PC-3 (cell line): ENCODE measurements at regions not wholly inside any gene's neighbourhood (a gene's known extent, or its start where the extent isn't known, plus 50 kb on each side); places are given as distances from the start of the nearest gene placed in this dataset.

ENCODE experiments used
- ATAC-seq: fragments of 200-7000 bp; cut with Tn5 transposase; 2 replicates; pipeline ENCODE4 v1.9.1; 2020; ENCODE audit warnings: mild to moderate bottlenecking, moderate library complexity
- BruUV-seq: library from RNA; stranded (reverse); fragments of 400-500 nt; replicated peaks from 2 replicates; lab custom pipeline; 2021; lab: Mats Ljungman, UMichigan
- CTCF ChIA-PET: fragments of 300-600 bp; sonication (Branson Sonifier 250); formaldehyde crosslinking; loops from one replicate; lab custom pipeline; 2022; ENCODE audit warnings: antibody characterized with exemption; lab: Charles Lee
- POLR2A ChIA-PET: fragments of 300-600 bp; sonication (Branson Sonifier 250); formaldehyde crosslinking; loops from one replicate; lab custom pipeline; 2022; ENCODE audit warnings: antibody characterized with exemption; ENCODE audit not compliant: unreplicated experiment; lab: Charles Lee
- DNase-seq: peaks from one replicate; pipeline ENCODE4 v3.0.0-alpha.2; 2015
- H2AFZ ChIP-seq: fragments of 300-600 bp; sonication (generic); 2 replicates; pipeline ENCODE4 v1.6.0; 2016; ENCODE audit warnings: antibody characterized with exemption, low read length
- H3F3A ChIP-seq: fragments of 300-600 bp; sonication (generic); one replicate; pipeline ENCODE4 v1.6.0; 2017; ENCODE audit warnings: antibody characterized with exemption, low read length, control low read depth, mild to moderate bottlenecking; ENCODE audit not compliant: unreplicated experiment
- H3K27ac ChIP-seq: fragments of 300-600 bp; sonication (generic); 2 replicates; pipeline ENCODE4 v1.5.1; 2016; ENCODE audit warnings: mild to moderate bottlenecking, low read length
- H3K27me3 ChIP-seq: fragments of 300-600 bp; sonication (generic); 2 replicates; pipeline ENCODE4 v1.6.1; 2016; ENCODE audit warnings: low read length, mixed read lengths
- H3K36me3 ChIP-seq: fragments of 300-600 bp; sonication (generic); 2 replicates; pipeline ENCODE4 v1.6.1; 2016; ENCODE audit warnings: low read depth, mixed run types, low read length, mixed read lengths
- H3K4me1 ChIP-seq: fragments of 300-600 bp; sonication (generic); 2 replicates; pipeline ENCODE4 v1.5.1; 2016; ENCODE audit warnings: low read length; ENCODE audit not compliant: insufficient read depth
- H3K4me2 ChIP-seq: fragments of 300-600 bp; sonication (generic); 2 replicates; pipeline ENCODE4 v1.6.0; 2016; ENCODE audit warnings: low read length
- H3K4me3 ChIP-seq: fragments of 300-600 bp; sonication (generic); 2 replicates; pipeline ENCODE4 v1.5.1; 2016; ENCODE audit warnings: mild to moderate bottlenecking, low read length, mixed read lengths
- H3K79me2 ChIP-seq: fragments of 300-600 bp; sonication (generic); 2 replicates; pipeline ENCODE4 v1.6.1; 2017; ENCODE audit warnings: low read length, mixed read lengths
- H3K9ac ChIP-seq: fragments of 300-600 bp; sonication (generic); 2 replicates; pipeline ENCODE4 v1.6.0; 2016; ENCODE audit warnings: mild to moderate bottlenecking, low read length
- H3K9me2 ChIP-seq: fragments of 300-600 bp; sonication (generic); replicated peaks from 2 replicates; pipeline ENCODE4 v1.6.1; 2016; ENCODE audit warnings: mixed run types, low read length, mixed read lengths
- H3K9me3 ChIP-seq: fragments of 300-600 bp; sonication (generic); 2 replicates; pipeline ENCODE4 v1.6.1; 2016; ENCODE audit warnings: low read length, mixed read lengths
- H4K20me1 ChIP-seq: fragments of 300-600 bp; sonication (generic); 2 replicates; pipeline ENCODE4 v1.6.1; 2016; ENCODE audit warnings: low read length, mixed read lengths
- EZH2 ChIP-seq: fragments of 300-600 bp; sonication (generic); IDR thresholded peaks from one replicate; pipeline ENCODE4 v1.6.1; 2017; ENCODE audit warnings: antibody characterized with exemption, mild to moderate bottlenecking, low read length; ENCODE audit not compliant: unreplicated experiment
- EZH2phosphoT487 ChIP-seq: fragments of 300-600 bp; sonication (generic); IDR thresholded peaks from 2 replicates; pipeline ENCODE4 v1.6.1; 2018; ENCODE audit warnings: mild to moderate bottlenecking, antibody characterized with exemption, low read length, borderline replicate concordance
- intact Hi-C: fragments of 100-400 bp; cut with micrococcal nuclease; formaldehyde crosslinking; loops from 2 replicates; pipeline ENCODE4 v1.9.0; 2023
- TF ChIP-seq, protein P1 (sequence below): fragments of 300-600 bp; sonication (generic); conservative IDR thresholded peaks from 2 replicates; pipeline ENCODE4 v1.5.1; 2017; ENCODE audit warnings: antibody characterized with exemption, low read depth, mild to moderate bottlenecking, low read length

DNA sequence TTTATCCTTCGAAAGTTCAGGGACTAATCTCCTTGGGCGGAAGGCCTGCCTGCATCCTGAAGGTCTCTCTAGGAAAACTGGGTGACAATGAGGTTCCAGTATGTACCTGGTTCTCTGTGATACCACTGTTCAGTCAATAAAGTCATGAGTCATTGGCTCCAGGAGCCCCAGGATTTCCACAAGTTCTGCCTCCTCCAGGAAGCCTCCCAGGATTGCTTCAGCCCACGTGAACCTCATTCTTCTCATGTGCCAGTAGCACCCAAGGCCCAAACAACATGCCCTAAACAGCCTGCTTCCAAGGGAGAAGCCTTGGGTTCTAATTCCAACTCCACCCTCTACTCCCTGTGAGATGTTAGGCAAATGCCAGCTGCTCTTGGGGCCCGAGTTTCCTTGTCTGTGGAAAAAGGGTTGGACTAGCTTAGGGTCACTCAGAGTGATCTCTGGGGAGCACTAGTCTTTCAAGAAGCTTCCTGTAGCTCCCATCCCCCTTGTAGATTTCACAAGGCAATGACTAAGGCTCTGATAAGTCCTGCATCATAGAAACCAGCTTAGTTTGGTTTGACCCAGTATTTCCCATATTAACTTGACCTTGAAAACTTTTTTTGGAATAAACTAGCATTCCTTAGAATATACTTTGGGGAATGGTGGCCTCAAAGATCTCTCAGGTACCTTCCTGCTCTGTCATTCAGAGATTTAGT, 118.3 kb upstream of the ATP2B2 start:
- H4K20me1 ChIP-seq = no peaks in the 10 kb centered on the region
- ChIA-PET CTCF (no interaction called here), POLR2A (no interaction called here)
- no peak overlapping the region for H3K4me2 ChIP-seq
- intact Hi-C loops = no loop called here
- no peak overlapping the region for H3K27ac ChIP-seq
- BruUV-seq = no TSS peak
- peaks cover 39% of the 10 kb centered on the region for H3K27me3 ChIP-seq
- no peaks in the 10 kb centered on the region for H3F3A ChIP-seq
- H3K4me3 ChIP-seq = no peak overlapping the region
- H3K9me3 ChIP-seq = no peaks in the 10 kb centered on the region
- H3K36me3 ChIP-seq = no peaks in the 10 kb centered on the region
- TF ChIP-seq EZH2 (no peak), EZH2phosphoT487 (no peak)
- TF ChIP-seq, protein P1, sequence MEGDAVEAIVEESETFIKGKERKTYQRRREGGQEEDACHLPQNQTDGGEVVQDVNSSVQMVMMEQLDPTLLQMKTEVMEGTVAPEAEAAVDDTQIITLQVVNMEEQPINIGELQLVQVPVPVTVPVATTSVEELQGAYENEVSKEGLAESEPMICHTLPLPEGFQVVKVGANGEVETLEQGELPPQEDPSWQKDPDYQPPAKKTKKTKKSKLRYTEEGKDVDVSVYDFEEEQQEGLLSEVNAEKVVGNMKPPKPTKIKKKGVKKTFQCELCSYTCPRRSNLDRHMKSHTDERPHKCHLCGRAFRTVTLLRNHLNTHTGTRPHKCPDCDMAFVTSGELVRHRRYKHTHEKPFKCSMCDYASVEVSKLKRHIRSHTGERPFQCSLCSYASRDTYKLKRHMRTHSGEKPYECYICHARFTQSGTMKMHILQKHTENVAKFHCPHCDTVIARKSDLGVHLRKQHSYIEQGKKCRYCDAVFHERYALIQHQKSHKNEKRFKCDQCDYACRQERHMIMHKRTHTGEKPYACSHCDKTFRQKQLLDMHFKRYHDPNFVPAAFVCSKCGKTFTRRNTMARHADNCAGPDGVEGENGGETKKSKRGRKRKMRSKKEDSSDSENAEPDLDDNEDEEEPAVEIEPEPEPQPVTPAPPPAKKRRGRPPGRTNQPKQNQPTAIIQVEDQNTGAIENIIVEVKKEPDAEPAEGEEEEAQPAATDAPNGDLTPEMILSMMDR = no peak
- H3K79me2 ChIP-seq = no peaks in the 10 kb centered on the region
- ATAC-seq = no peak
- no peak overlapping the region for H2AFZ ChIP-seq
- H3K9ac ChIP-seq = no peak overlapping the region
- H3K9me2 ChIP-seq = no peaks in the 10 kb centered on the region
- DNase-seq = no peak
- no peaks in the 10 kb centered on the region for H3K4me1 ChIP-seq

DNA sequence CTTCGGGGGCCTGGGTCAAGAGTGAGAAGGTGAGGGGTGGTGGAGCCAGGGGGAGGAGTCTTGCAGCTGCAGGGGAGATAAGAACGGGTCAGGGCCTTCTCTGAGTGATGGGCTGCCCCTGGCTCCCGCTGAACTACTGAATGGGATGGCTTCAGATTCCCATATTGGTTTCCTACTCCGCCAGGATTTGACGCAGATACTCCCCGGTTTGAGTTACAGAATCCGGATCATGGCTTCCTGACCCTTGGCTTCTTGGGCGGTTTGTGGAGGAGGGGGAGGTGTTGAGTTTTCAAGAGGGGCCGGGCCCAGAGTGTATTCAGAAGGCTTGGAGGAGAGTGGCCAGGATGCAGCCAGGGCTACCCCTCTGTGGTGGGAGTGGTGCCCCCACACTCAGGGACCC, 119.9 kb upstream of the ATP2B2 start:
- H3K9ac ChIP-seq = no peak overlapping the region
- no peaks in the 10 kb centered on the region for H3K79me2 ChIP-seq
- CTCF ChIA-PET = no interaction called here
- H3K27ac ChIP-seq = no peak overlapping the region
- H3K36me3 ChIP-seq = no peaks in the 10 kb centered on the region
- peaks cover 39% of the 10 kb centered on the region for H3K27me3 ChIP-seq
- ATAC-seq = no peak
- H3K4me3 ChIP-seq = no peak overlapping the region
- no peak overlapping the region for H3K4me2 ChIP-seq
- no peaks in the 10 kb centered on the region for H4K20me1 ChIP-seq
- H3K9me2 ChIP-seq = no peaks in the 10 kb centered on the region
- H3F3A ChIP-seq = no peaks in the 10 kb centered on the region
- no peak for TF ChIP-seq EZH2
- no peak for TF ChIP-seq EZH2phosphoT487
- TF ChIP-seq, protein P1 = no peak
- no peak for DNase-seq
- BruUV-seq = no TSS peak
- intact Hi-C loops = no loop called here
- H3K9me3 ChIP-seq = no peaks in the 10 kb centered on the region
- no peak overlapping the region for H2AFZ ChIP-seq
- POLR2A ChIA-PET = no interaction called here
- H3K4me1 ChIP-seq = no peaks in the 10 kb centered on the region

DNA sequence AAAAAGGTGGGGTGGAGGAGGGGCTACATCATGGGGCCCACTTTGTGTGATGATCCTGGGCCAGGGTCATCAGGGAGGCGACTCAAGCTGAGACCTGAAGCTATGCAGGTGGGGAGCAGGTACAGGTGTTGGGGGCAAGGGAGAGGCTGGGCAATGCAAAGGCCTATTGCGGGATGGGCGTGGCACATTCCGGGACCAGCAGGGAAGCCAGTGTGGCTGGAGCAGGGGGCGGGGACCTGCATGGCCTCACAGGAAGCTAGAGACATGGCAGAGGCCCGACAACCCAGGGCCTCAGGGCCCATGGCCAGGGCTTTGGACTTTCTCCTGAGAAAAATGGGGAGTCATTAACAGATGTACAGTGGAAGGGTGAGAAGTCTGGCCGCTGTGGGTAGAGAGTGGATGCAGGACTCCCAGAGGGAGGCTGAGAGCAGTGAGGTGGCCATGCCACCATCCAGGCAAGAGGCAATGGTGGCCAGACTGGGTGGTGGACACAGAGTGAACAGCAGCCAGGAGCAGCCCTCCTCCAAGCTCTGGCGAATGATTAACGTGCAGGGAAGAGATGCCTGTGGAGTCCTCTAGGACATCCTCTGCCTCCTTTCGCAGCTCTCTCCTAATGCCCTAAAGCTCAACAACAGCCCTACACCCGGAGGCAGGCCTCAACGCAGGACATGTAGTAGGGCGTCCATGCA, 122.6 kb upstream of the ATP2B2 start:
- no peak overlapping the region for H2AFZ ChIP-seq
- H3K27me3 ChIP-seq = peaks cover 42% of the 10 kb centered on the region
- no peaks in the 10 kb centered on the region for H3K9me3 ChIP-seq
- H3F3A ChIP-seq = no peaks in the 10 kb centered on the region
- no peak for ATAC-seq
- BruUV-seq = no TSS peak
- ChIA-PET CTCF (no interaction called here), POLR2A (no interaction called here)
- no peaks in the 10 kb centered on the region for H3K36me3 ChIP-seq
- TF ChIP-seq, protein P1 = no peak
- TF ChIP-seq EZH2 (no peak), EZH2phosphoT487 (no peak)
- no peak overlapping the region for H3K4me2 ChIP-seq
- no peaks in the 10 kb centered on the region for H3K79me2 ChIP-seq
- H3K4me3 ChIP-seq = no peak overlapping the region
- no peaks in the 10 kb centered on the region for H4K20me1 ChIP-seq
- H3K27ac ChIP-seq = no peak overlapping the region
- no peaks in the 10 kb centered on the region for H3K9me2 ChIP-seq
- H3K9ac ChIP-seq = no peak overlapping the region
- no peaks in the 10 kb centered on the region for H3K4me1 ChIP-seq
- intact Hi-C loops = no loop called here
- DNase-seq = no peak
